HG02759 (cell line): ENCODE measurements at regions not wholly inside any gene's neighbourhood (a gene's known extent, or its start where the extent isn't known, plus 50 kb on each side); places are given as distances from the start of the nearest gene placed in this dataset.

Source experiments
- ATAC-seq: cut with Tn5 transposase; IDR thresholded peaks from one replicate; pipeline ENCODE4 v1.9.1; 2021; ENCODE audit warnings: mild to moderate bottlenecking, moderate library complexity; ENCODE audit not compliant: unreplicated experiment

DNA sequence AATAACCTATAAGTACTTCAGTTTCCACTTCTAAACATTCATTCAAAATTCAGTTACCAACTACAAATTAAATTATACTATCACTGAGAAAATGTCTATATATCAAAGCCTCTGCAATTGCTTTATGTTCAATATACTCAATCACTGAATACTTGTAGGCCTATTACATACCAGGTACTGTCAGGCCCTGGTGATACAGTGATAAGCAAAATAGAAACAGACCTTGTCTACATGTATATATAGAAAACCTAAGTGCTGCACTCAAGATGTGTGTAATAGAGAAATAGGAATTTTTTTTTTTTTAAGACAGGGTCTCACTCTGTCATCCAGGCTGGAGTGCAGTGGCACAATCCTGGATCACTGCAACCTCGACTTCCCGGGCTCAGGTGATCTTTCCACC, 53.7 kb upstream of the PHF14 start:
- no peak for ATAC-seq
